ENCODE measurements at regions not wholly inside any gene's neighbourhood (a gene's known extent, or its start where the extent isn't known, plus 50 kb on each side); places are given as distances from the start of the nearest gene placed in this dataset.

GRCh38 chr2:74747411-74748080 lies 86.4 kb upstream of the HK2 start:
- Mint-ChIP-seq H3K4me1 (no peaks in the 10 kb centered on the region), H3K9me3 (peaks cover 0 to 3% (median 0%) of the 10 kb centered on the region in 7 donors), H3K27me3 (peaks cover 13% of the 10 kb centered on the region), H3K4me3 (no peak overlapping the region), H3K36me3 (no peaks in the 10 kb centered on the region), H3K27ac (no peak overlapping the region)
- Histone ChIP-seq H3K27me3 (ENCODE audit: control insufficient read depth, insufficient read depth, low read length) (peaks cover 2% of the 10 kb centered on the region), H3K9me3 (ENCODE audit: control insufficient read depth in 2 of 2, low read length in 2 of 2) (no peaks in the 10 kb centered on the region), H3K27ac (ENCODE audit: insufficient read depth, low read length, poor library complexity, severe bottlenecking) (no peak overlapping the region), H3K4me1 (ENCODE audit: control insufficient read depth, insufficient read depth, low read length, poor library complexity, severe bottlenecking) (no peaks in the 10 kb centered on the region), H3K36me3 (ENCODE audit: control insufficient read depth, insufficient read depth, low read length) (no peaks in the 10 kb centered on the region), H3K4me3 (ENCODE audit: low read depth, low read length) (no peak overlapping the region)
- DNase-seq (no peak), ATAC-seq (ENCODE audit: low read depth in 2 of 2) (no peak)

GRCh38 chr2:74748665-74749064 lies 85.3 kb upstream of the HK2 start:
- Histone ChIP-seq H3K27ac (ENCODE audit: insufficient read depth, low read length, poor library complexity, severe bottlenecking) (no peak overlapping the region), H3K4me1 (ENCODE audit: control insufficient read depth, insufficient read depth, low read length, poor library complexity, severe bottlenecking) (no peaks in the 10 kb centered on the region), H3K36me3 (ENCODE audit: control insufficient read depth, insufficient read depth, low read length) (no peaks in the 10 kb centered on the region), H3K27me3 (ENCODE audit: control insufficient read depth, insufficient read depth, low read length) (peaks cover 2% of the 10 kb centered on the region), H3K9me3 (ENCODE audit: control insufficient read depth in 2 of 2, low read length in 2 of 2) (no peaks in the 10 kb centered on the region), H3K4me3 (ENCODE audit: low read depth, low read length) (no peak overlapping the region)
- Mint-ChIP-seq H3K4me3 (no peak overlapping the region), H3K27me3 (peaks cover 20% of the 10 kb centered on the region), H3K36me3 (no peaks in the 10 kb centered on the region), H3K4me1 (no peaks in the 10 kb centered on the region), H3K9me3 (no peaks in the 10 kb centered on the region), H3K27ac (no peak overlapping the region)
- no peak for DNase-seq
- no peak for ATAC-seq (ENCODE audit: low read depth in 2 of 2)

GRCh38 chr2:74749432-74749831 lies 84.5 kb upstream of the HK2 start:
- Mint-ChIP-seq H3K27me3 (peaks cover 24% of the 10 kb centered on the region), H3K27ac (no peak overlapping the region), H3K4me1 (no peaks in the 10 kb centered on the region), H3K36me3 (no peaks in the 10 kb centered on the region), H3K9me3 (no peaks in the 10 kb centered on the region), H3K4me3 (no peak overlapping the region)
- Histone ChIP-seq H3K4me3 (ENCODE audit: low read depth, low read length) (no peak overlapping the region), H3K9me3 (ENCODE audit: control insufficient read depth in 2 of 2, low read length in 2 of 2) (no peaks in the 10 kb centered on the region), H3K27me3 (ENCODE audit: control insufficient read depth, insufficient read depth, low read length) (peaks cover 2% of the 10 kb centered on the region), H3K4me1 (ENCODE audit: control insufficient read depth, insufficient read depth, low read length, poor library complexity, severe bottlenecking) (no peaks in the 10 kb centered on the region), H3K27ac (ENCODE audit: insufficient read depth, low read length, poor library complexity, severe bottlenecking) (no peak overlapping the region), H3K36me3 (ENCODE audit: control insufficient read depth, insufficient read depth, low read length) (no peaks in the 10 kb centered on the region)
- no peak for DNase-seq
- ATAC-seq (ENCODE audit: low read depth in 2 of 2), result no peak

- H3K36me3 Mint-ChIP-seq, result peaks cover 5% of the 10 kb centered on the region
- Histone ChIP-seq H3K27me3 (ENCODE audit: control insufficient read depth, insufficient read depth, low read length) (peaks cover 2% of the 10 kb centered on the region), H3K27ac (ENCODE audit: insufficient read depth, low read length, poor library complexity, severe bottlenecking) (no peak overlapping the region), H3K4me3 (ENCODE audit: low read depth, low read length) (no peak overlapping the region), H3K9me3 (ENCODE audit: control insufficient read depth in 2 of 2, low read length in 2 of 2) (peaks cover 5 to 7% of the 10 kb centered on the region in 2 experiments), H3K4me1 (ENCODE audit: control insufficient read depth, insufficient read depth, low read length, poor library complexity, severe bottlenecking) (no peaks in the 10 kb centered on the region), H3K36me3 (ENCODE audit: control insufficient read depth, insufficient read depth, low read length) (no peaks in the 10 kb centered on the region)
- peaks cover 0 to 10% (median 4%) of the 10 kb centered on the region in 7 donors for H3K9me3 Mint-ChIP-seq
- H3K4me1 Mint-ChIP-seq, result peaks cover 0 to 2% (median 0%) of the 10 kb centered on the region in 4 donors
- H3K4me3 Mint-ChIP-seq, result no peak overlapping the region
- peaks cover 32% of the 10 kb centered on the region for H3K27me3 Mint-ChIP-seq
- no peak for DNase-seq
- no peak overlapping the region for H3K27ac Mint-ChIP-seq
- ATAC-seq (ENCODE audit: low read depth in 2 of 2), result no peak
Measured at GRCh38 chr2:74751981-74752851, 81.7 kb upstream of the HK2 start.

- no peak for ATAC-seq (ENCODE audit: low read depth in 2 of 2)
- Mint-ChIP-seq H3K36me3 (peaks cover 5% of the 10 kb centered on the region), H3K27ac (no peak overlapping the region), H3K9me3 (peaks cover 0 to 10% (median 4%) of the 10 kb centered on the region in 7 donors), H3K27me3 (peaks cover 42% of the 10 kb centered on the region), H3K4me1 (peaks cover 0 to 2% (median 0%) of the 10 kb centered on the region in 4 donors), H3K4me3 (no peak overlapping the region)
- Histone ChIP-seq H3K4me3 (ENCODE audit: low read depth, low read length) (no peak overlapping the region), H3K9me3 (ENCODE audit: control insufficient read depth in 2 of 2, low read length in 2 of 2) (peaks cover 5 to 7% of the 10 kb centered on the region in 2 experiments), H3K27ac (ENCODE audit: insufficient read depth, low read length, poor library complexity, severe bottlenecking) (no peak overlapping the region), H3K4me1 (ENCODE audit: control insufficient read depth, insufficient read depth, low read length, poor library complexity, severe bottlenecking) (no peaks in the 10 kb centered on the region), H3K27me3 (ENCODE audit: control insufficient read depth, insufficient read depth, low read length) (no peaks in the 10 kb centered on the region), H3K36me3 (ENCODE audit: control insufficient read depth, insufficient read depth, low read length) (no peaks in the 10 kb centered on the region)
- no peak for DNase-seq
Measured at GRCh38 chr2:74755386-74755785, 78.5 kb upstream of the HK2 start.

- no peak for ATAC-seq (ENCODE audit: low read depth in 2 of 2)
Measured at GRCh38 chr2:74756356-74756890, 77.5 kb upstream of the HK2 start.

GRCh38 chr2:74759986-74760385 lies 73.9 kb upstream of the HK2 start:
- Histone ChIP-seq H3K27ac (ENCODE audit: insufficient read depth, low read length, poor library complexity, severe bottlenecking) (no peak overlapping the region), H3K36me3 (ENCODE audit: control insufficient read depth, insufficient read depth, low read length) (no peaks in the 10 kb centered on the region), H3K4me3 (ENCODE audit: low read depth, low read length) (no peak overlapping the region), H3K9me3 (ENCODE audit: control insufficient read depth in 2 of 2, low read length in 2 of 2) (peaks cover 5 to 7% of the 10 kb centered on the region in 2 experiments), H3K4me1 (ENCODE audit: control insufficient read depth, insufficient read depth, low read length, poor library complexity, severe bottlenecking) (peaks cover 3% of the 10 kb centered on the region), H3K27me3 (ENCODE audit: control insufficient read depth, insufficient read depth, low read length) (no peaks in the 10 kb centered on the region)
- H3K9me3 Mint-ChIP-seq, result peaks cover 0 to 9% (median 4%) of the 10 kb centered on the region in 7 donors
- ATAC-seq (ENCODE audit: low read depth in 2 of 2), result no peak
- H3K4me3 Mint-ChIP-seq, result no peak overlapping the region
- peaks cover 0 to 9% (median 3%) of the 10 kb centered on the region in 4 donors for H3K4me1 Mint-ChIP-seq
- no peak for DNase-seq
- no peak overlapping the region for H3K27ac Mint-ChIP-seq
- peaks cover 5% of the 10 kb centered on the region for H3K36me3 Mint-ChIP-seq
- peaks cover 23% of the 10 kb centered on the region for H3K27me3 Mint-ChIP-seq

More at GRCh38 chr2:74756356-74756890, 77.5 kb upstream of the HK2 start:
- Histone ChIP-seq H3K27me3 (ENCODE audit: control insufficient read depth, insufficient read depth, low read length) (no peaks in the 10 kb centered on the region), H3K4me3 (ENCODE audit: low read depth, low read length) (no peak overlapping the region), H3K4me1 (ENCODE audit: control insufficient read depth, insufficient read depth, low read length, poor library complexity, severe bottlenecking) (no peaks in the 10 kb centered on the region), H3K9me3 (ENCODE audit: control insufficient read depth in 2 of 2, low read length in 2 of 2) (peaks cover 5 to 7% of the 10 kb centered on the region in 2 experiments), H3K36me3 (ENCODE audit: control insufficient read depth, insufficient read depth, low read length) (no peaks in the 10 kb centered on the region), H3K27ac (ENCODE audit: insufficient read depth, low read length, poor library complexity, severe bottlenecking) (no peak overlapping the region)
- no peak overlapping the region for H3K4me3 Mint-ChIP-seq
- DNase-seq, result no peak
- H3K4me1 Mint-ChIP-seq, result peaks cover 0 to 2% (median 0%) of the 10 kb centered on the region in 4 donors
- H3K36me3 Mint-ChIP-seq, result peaks cover 5% of the 10 kb centered on the region
- peaks cover 39% of the 10 kb centered on the region for H3K27me3 Mint-ChIP-seq
- peaks cover 0 to 10% (median 4%) of the 10 kb centered on the region in 7 donors for H3K9me3 Mint-ChIP-seq
- no peak overlapping the region for H3K27ac Mint-ChIP-seq

All from CD4-positive, CD25-positive, alpha-beta regulatory T cell (primary cell).